ENCODE measurements at regions not wholly inside any gene's neighbourhood (a gene's known extent, or its start where the extent isn't known, plus 50 kb on each side); places are given as distances from the start of the nearest gene placed in this dataset.
"Not testable (repeated sequence)": the region's sequence is repeated elsewhere in the genome, so short reads cannot be mapped to it uniquely, and the experiment has no call there.

DNA sequence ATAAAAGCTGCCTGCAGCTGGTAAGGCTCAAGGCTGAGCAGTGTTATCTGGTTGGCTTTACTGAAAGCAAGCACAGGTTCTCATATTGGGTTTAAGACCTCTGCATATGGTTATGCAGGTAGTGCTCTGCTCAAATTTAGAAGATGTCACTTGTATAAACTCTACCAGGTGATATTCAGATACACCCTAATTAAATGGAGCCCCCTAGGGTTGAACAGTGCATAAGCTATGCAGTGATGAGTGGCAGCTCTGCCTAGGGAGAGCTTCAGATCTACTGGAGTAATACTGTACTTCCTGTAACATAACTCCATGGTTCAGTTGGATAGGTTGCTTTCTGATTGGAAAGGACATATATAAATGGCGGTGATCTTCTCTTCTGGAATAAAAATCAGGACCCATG, 222.7 kb downstream of the CYRIA start:
- Mint-ChIP-seq H3K9me3 (no peaks in the 10 kb centered on the region), H3K4me1 (ENCODE audit: low read depth) (no peaks in the 10 kb centered on the region), H3K4me3 (no peak overlapping the region), H3K36me3 (ENCODE audit: low read depth) (no peaks in the 10 kb centered on the region), H3K27ac (no peak overlapping the region), H3K27me3 (no peaks in the 10 kb centered on the region)
- intact Hi-C loops (cut with micrococcal nuclease), result no loop called here

DNA sequence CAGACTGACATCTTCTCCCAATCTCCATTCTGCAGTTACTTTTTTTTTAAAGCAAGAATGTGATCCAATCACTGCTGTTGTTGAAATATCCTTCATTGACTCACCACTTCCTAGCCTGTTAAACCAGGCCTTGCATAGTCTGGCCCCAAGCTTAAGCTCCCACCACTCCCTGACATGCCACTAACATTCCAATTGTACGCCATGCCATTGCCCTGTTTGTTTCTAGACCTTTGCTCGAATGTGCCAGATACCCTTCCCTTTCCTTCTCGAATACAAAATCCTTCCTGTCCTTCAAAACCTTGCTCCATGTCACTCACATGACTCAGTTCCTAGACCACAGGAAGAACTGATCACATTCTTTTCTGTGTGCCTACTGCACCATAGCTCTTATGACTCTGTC, 224.2 kb downstream of the CYRIA start:
- H3K27me3 Mint-ChIP-seq, result no peaks in the 10 kb centered on the region
- no peaks in the 10 kb centered on the region for H3K4me1 Mint-ChIP-seq (ENCODE audit: low read depth)
- intact Hi-C loops (cut with micrococcal nuclease), result no loop called here
- H3K4me3 Mint-ChIP-seq, result no peak overlapping the region
- no peaks in the 10 kb centered on the region for H3K9me3 Mint-ChIP-seq
- no peak overlapping the region for H3K27ac Mint-ChIP-seq
- H3K36me3 Mint-ChIP-seq (ENCODE audit: low read depth), result no peaks in the 10 kb centered on the region

DNA sequence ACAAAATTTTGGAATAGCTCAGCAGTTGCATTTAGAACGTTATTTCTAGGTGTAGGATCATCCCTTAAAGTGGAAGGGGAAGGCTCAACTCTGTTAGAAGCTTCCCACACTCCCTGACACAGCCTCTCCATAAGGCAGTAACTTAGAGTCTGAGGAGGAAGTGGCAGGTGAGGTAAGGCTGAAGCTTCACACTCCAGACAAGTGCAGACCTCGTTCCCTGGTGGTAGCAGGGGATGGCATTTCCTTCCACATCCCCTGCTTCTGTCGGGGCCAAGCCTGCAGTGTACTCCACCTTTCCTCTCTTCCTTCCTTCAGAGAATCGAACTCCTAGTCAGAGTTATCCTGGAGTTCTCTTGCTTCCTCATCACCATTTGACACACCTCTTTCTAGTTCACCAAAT, 224.7 kb downstream of the CYRIA start:
- intact Hi-C loops (cut with micrococcal nuclease), result no loop called here
- Mint-ChIP-seq H3K27ac (no peak overlapping the region), H3K4me3 (no peak overlapping the region), H3K27me3 (no peaks in the 10 kb centered on the region), H3K36me3 (ENCODE audit: low read depth) (no peaks in the 10 kb centered on the region), H3K4me1 (ENCODE audit: low read depth) (no peaks in the 10 kb centered on the region), H3K9me3 (no peaks in the 10 kb centered on the region)

DNA sequence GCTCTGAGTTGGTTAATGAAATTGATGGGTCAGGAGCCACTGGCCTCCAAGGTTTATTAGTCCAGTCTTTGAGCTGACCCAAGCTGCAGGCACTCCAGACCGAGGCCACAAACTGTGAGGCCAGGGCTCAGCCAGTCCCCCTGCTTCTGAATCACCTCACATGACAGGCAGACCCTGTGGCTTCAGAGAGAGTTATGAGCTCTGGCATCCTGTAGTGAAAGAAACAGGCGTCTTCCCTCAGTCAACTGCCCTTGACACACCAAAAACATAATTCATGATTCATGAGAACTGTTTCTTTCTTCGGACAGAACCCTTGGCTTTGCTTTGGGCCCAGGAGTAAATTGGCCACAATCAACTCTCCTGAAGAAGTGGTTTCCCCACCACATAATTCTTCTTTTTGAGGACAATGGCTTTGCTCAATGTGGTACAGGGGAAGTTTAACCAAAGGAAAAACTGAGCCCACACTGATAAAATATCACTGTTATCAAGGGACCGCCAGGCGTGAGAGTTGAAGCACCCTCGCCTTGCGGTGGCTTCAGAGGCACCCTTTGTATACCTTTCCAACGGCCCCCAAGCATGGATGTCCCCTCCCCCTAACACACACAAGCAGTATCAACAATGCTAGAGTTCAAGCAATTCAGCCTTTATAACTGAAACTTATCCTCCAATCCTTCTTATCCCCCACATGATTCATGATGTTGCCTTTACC, 226.9 kb downstream of the CYRIA start:
- H3K27me3 Mint-ChIP-seq, result no peaks in the 10 kb centered on the region
- intact Hi-C loops (cut with micrococcal nuclease), result no loop called here
- no peaks in the 10 kb centered on the region for H3K36me3 Mint-ChIP-seq (ENCODE audit: low read depth)
- H3K4me1 Mint-ChIP-seq (ENCODE audit: low read depth), result no peaks in the 10 kb centered on the region
- no peak overlapping the region for H3K27ac Mint-ChIP-seq
- H3K4me3 Mint-ChIP-seq, result no peak overlapping the region
- H3K9me3 Mint-ChIP-seq, result no peaks in the 10 kb centered on the region

DNA sequence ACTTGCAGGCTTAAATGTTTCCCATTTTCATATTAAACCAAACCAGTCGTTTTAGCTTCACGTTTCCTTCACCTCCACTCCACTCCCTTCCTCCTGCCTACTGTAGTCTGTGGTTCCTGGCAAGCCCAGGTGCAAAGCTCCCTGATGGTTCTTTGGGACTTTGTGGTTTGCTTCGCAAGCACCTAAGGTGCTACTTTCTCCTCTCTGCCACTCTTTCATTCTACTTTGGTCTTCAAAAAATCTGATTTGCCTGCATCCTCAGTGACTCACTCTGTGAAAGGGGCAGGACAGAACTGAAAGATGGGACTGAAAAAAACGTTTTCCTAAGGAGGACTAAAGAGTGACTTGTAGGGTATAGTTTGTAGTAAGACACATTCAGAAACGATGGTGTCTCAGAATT, 228.4 kb downstream of the CYRIA start:
- Mint-ChIP-seq H3K9me3 (no peaks in the 10 kb centered on the region), H3K27ac (no peak overlapping the region), H3K4me1 (ENCODE audit: low read depth) (no peaks in the 10 kb centered on the region), H3K27me3 (no peaks in the 10 kb centered on the region), H3K4me3 (no peak overlapping the region), H3K36me3 (ENCODE audit: low read depth) (no peaks in the 10 kb centered on the region)
- intact Hi-C loops (cut with micrococcal nuclease), result no loop called here

DNA sequence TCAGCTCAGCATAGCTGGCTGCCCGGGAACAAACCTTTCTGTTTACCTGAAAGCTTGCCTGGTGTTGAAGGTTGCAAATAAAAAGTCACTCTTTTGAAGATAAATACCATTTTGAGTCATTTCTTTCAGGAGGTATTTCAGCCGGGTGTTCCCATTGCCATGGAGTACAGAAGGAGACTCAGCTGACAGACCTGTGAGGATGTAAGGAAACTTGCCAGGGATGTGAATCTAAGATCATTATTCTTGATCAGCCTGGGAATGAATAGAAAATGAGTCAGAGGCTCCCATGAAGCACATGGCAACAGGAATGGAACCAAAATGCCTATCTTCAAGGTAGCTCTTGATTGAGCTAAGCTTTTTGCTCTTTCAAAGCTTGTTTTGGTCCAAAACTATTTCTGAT, 231.2 kb downstream of the CYRIA start:
- no peaks in the 10 kb centered on the region for H3K36me3 Mint-ChIP-seq (ENCODE audit: low read depth)

DNA sequence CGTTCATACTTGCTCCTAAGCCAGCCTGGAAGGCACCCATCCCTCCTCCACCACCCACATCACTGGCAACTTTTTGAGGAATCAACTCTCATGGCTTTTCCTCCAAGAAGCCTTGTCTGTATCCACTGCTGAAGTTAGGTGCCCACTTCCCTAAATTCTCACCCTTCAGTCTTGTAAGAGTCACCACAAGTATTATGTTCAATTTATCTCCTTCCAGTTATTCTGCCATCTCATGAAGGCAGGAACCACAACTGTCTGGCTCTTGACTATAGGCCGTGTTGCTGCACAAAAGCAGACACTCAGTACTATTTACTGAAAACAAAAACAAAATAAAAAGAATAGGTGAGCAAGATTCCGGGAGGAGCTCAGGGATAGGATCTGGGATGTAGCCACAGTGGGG, 234.8 kb downstream of the CYRIA start:
- no peaks in the 10 kb centered on the region for H3K9me3 Mint-ChIP-seq
- intact Hi-C loops (cut with micrococcal nuclease), result no loop called here
- no peak overlapping the region for H3K27ac Mint-ChIP-seq
- H3K4me3 Mint-ChIP-seq, result no peak overlapping the region
- no peaks in the 10 kb centered on the region for H3K4me1 Mint-ChIP-seq (ENCODE audit: low read depth)
- no peaks in the 10 kb centered on the region for H3K36me3 Mint-ChIP-seq (ENCODE audit: low read depth)
- H3K27me3 Mint-ChIP-seq, result no peaks in the 10 kb centered on the region

More for the DNA sequence above, 231.2 kb downstream of the CYRIA start:
- no peaks in the 10 kb centered on the region for H3K27me3 Mint-ChIP-seq
- intact Hi-C loops (cut with micrococcal nuclease), result no loop called here
- no peaks in the 10 kb centered on the region for H3K9me3 Mint-ChIP-seq
- H3K27ac Mint-ChIP-seq, result no peak overlapping the region
- H3K4me1 Mint-ChIP-seq (ENCODE audit: low read depth), result no peaks in the 10 kb centered on the region
- no peak overlapping the region for H3K4me3 Mint-ChIP-seq

DNA sequence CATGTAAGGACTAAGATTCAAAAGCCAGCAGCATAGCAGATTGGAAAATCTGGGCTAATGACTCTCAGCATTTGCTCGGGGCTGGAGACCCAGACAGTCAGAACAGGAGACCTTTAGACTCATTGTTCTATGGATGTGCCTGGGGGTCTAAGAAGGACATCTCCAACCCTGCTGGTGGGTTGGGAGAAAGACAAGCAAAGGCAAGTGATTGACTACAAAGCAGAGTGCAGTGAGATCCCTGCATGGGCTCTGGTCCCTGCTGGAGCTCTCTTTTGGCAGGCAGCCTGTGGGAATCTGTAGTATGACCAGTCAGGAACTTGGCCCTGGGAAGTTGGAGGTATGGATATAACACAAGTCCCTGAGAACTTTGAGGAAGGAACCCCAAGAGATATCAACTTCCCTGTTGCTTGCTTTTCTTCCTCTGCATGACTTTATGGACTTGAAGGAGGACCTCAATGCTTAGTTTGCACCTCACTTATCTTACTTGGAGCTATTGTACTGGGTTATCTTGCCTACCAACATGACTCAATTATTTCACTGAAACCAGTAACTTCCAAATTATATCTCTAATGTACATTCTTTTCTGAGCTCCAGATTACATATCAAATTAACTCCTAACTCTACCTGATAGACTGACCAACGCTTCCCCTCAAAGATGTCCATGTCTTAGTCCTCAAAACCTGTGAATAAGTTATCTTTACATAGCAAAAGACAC, 236.0 kb downstream of the CYRIA start:
- Mint-ChIP-seq H3K27me3 (no peaks in the 10 kb centered on the region), H3K36me3 (ENCODE audit: low read depth) (no peaks in the 10 kb centered on the region), H3K27ac (no peak overlapping the region), H3K4me1 (ENCODE audit: low read depth) (no peaks in the 10 kb centered on the region), H3K9me3 (no peaks in the 10 kb centered on the region), H3K4me3 (no peak overlapping the region)
- intact Hi-C loops (cut with micrococcal nuclease), result no loop called here

DNA sequence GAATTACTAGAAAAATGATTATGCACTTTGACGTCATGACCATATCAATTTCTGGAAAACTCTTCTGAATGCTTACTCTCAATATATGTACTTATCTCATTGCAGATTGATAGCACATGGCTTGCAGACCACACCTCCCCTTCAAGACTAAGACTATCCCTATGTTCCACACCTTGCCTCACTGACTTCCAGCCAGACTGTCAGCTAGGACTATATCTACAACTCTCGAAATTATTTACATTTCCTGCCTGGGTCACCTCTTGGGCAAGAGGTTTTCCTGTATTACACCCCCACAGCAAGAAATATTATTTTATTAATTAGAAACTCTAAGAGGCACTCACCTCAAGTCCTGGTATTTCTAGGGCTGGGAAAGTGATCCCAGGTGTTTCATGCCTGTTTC, 236.6 kb downstream of the CYRIA start:
- H3K4me3 Mint-ChIP-seq, result no peak overlapping the region
- intact Hi-C loops (cut with micrococcal nuclease), result no loop called here
- no peaks in the 10 kb centered on the region for H3K27me3 Mint-ChIP-seq
- H3K36me3 Mint-ChIP-seq (ENCODE audit: low read depth), result no peaks in the 10 kb centered on the region
- no peaks in the 10 kb centered on the region for H3K4me1 Mint-ChIP-seq (ENCODE audit: low read depth)
- H3K27ac Mint-ChIP-seq, result no peak overlapping the region
- no peaks in the 10 kb centered on the region for H3K9me3 Mint-ChIP-seq

DNA sequence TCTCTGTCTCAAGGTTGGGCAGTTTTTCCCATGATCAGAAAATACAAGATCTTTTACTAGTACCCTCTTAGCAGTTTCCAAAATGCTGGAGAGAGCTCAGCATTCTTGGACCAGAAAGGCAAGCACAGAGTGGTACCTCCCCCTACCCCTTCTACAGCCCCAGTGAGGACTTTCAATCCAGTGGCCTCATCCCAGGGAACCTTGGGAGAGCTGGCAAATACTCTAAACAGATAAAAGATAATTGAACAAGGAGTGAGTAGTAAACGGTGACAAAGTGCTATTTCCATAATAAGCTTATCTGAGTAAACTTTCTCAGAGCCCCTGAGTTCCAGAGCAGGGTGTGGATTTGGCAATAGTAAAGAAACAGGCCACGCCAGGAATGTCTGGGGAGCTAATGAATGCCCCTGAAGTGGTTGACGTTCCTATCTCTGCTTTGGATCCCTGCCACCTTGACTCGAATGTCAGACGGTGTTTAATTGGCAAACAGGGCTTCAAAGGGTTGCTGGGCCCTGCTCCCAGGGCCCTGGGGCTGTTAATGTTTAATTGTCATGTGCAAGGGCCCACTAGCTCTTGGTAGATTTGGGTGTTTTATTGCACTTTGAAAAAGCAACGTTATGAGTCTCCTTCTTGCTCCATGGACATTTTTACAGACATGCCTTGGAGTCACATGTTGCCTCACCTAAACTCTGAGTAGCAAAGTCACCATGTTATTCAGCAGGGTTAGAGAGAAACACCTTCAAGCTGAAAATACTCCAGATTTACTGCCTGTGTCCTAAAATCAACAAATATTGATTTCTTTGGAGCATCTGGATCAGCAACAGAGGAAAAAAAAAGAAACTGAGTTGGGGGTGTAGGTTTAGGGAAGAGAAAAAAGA, 239.9 kb downstream of the CYRIA start:
- no peak overlapping the region for H3K4me3 Mint-ChIP-seq
- H3K9me3 Mint-ChIP-seq, result no peaks in the 10 kb centered on the region
- no peaks in the 10 kb centered on the region for H3K27me3 Mint-ChIP-seq
- no peak overlapping the region for H3K27ac Mint-ChIP-seq
- no peaks in the 10 kb centered on the region for H3K36me3 Mint-ChIP-seq (ENCODE audit: low read depth)
- intact Hi-C loops (cut with micrococcal nuclease), result no loop called here
- H3K4me1 Mint-ChIP-seq (ENCODE audit: low read depth), result no peaks in the 10 kb centered on the region

DNA sequence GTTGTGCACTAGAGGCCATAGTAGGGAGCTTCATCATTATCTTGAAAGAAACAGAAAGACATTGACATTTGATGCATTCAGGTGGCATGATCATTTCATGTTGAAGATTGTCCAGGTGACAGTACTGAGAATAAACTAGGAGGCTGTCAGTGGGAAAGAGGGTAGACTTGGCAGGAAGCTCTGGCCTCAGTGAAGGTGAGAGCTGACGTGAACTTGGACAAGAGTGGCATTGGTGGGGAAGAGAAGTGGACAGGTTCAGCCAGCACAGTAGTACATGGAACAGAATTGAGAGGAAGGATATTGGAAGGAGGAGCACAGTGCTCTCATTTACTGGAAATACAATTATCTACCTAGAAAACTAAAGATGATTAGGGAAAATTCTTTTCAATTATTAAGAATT, 245.2 kb downstream of the CYRIA start:
- Mint-ChIP-seq H3K9me3 (no peaks in the 10 kb centered on the region), H3K27ac (no peak overlapping the region), H3K27me3 (no peaks in the 10 kb centered on the region), H3K4me1 (ENCODE audit: low read depth) (no peaks in the 10 kb centered on the region), H3K36me3 (ENCODE audit: low read depth) (no peaks in the 10 kb centered on the region), H3K4me3 (no peak overlapping the region)
- intact Hi-C loops (cut with micrococcal nuclease), result no loop called here

DNA sequence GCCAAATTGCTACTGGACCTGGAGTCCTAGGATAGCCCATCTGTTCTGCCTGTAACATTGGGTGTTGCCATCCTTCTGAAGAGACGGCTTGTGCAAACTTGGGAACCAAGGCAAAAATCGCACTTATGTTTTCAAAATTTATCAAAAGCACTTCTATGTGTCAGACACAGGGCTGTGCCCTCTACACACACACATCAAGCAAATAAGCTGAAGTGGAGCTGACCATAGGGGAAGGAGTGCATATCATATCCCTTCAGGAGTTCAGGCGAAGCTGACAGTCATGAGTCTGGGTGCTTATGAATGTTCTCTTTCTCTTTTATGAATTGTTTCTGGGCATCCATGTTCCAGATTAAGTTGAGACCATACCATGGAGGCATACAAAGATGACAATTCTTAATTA, 247.9 kb downstream of the CYRIA start:
- intact Hi-C loops (cut with micrococcal nuclease), result no loop called here
- H3K4me3 Mint-ChIP-seq, result no peak overlapping the region
- no peaks in the 10 kb centered on the region for H3K36me3 Mint-ChIP-seq (ENCODE audit: low read depth)
- no peaks in the 10 kb centered on the region for H3K4me1 Mint-ChIP-seq (ENCODE audit: low read depth)
- no peak overlapping the region for H3K27ac Mint-ChIP-seq
- H3K9me3 Mint-ChIP-seq, result no peaks in the 10 kb centered on the region
- H3K27me3 Mint-ChIP-seq, result no peaks in the 10 kb centered on the region

DNA sequence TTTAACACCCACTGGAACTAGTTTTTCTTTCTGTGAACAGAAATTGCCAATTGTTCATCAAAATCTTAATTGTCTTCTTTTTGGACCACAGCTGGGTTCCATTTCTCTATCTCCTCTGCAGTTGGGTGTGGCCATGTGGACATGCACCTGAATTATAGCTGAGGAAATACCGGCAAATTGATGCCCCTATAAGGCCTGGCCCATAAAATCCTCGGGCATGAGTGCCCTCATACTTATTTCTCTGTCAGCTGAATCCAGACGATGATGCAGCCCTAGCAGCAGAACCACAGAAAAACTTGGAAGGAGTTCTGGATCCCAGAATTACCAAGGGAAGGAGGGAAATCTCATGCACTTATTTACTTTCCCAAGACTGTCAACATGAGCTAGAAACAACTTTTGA, 249.0 kb downstream of the CYRIA start:
- H3K9me3 Mint-ChIP-seq, result no peaks in the 10 kb centered on the region
- H3K4me1 Mint-ChIP-seq (ENCODE audit: low read depth), result no peaks in the 10 kb centered on the region
- H3K4me3 Mint-ChIP-seq, result no peak overlapping the region
- H3K27me3 Mint-ChIP-seq, result no peaks in the 10 kb centered on the region
- no peak overlapping the region for H3K27ac Mint-ChIP-seq
- intact Hi-C loops (cut with micrococcal nuclease), result no loop called here
- H3K36me3 Mint-ChIP-seq (ENCODE audit: low read depth), result no peaks in the 10 kb centered on the region

DNA sequence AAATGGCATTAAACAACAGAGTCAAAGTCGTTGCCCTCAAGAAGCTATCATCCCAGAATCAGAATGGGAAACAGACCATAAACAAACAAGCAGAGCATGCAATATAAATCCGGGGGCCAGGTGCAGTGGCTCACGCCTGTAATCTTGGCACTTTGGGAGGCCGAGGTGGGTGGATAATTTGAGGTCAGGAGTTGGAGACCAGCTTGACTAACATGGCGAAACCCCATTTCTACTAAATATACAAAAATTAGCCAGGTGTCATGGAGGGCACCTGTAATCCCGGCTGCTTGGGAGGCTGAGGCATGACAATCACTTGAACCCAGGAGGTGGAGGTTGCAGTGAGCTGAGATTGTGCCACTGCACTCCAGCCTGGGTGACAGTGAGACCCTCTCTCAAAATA, 249.8 kb downstream of the CYRIA start:
- H3K9me3 Mint-ChIP-seq; H3K4me3 Mint-ChIP-seq; H3K4me1 Mint-ChIP-seq (ENCODE audit: low read depth); H3K27me3 Mint-ChIP-seq; H3K27ac Mint-ChIP-seq; intact Hi-C loops (cut with micrococcal nuclease); H3K36me3 Mint-ChIP-seq (ENCODE audit: low read depth): not testable (repeated sequence)
